ENCODE measurements at regions not wholly inside any gene's neighbourhood (a gene's known extent, or its start where the extent isn't known, plus 50 kb on each side); places are given as distances from the start of the nearest gene placed in this dataset.
A peak's percentile ranks its signal among the peaks of the same experiment; 100 is the strongest.

GRCh38 chr6:93790981-93791380, 371.6 kb upstream of the EPHA7 start:
- Histone ChIP-seq H3K27me3 (no peaks in the 10 kb centered on the region), H3K4me3 (no peak overlapping the region), H3K27ac (no peak overlapping the region), H3K4me1 (peaks cover 0 to 8% (median 3%) of the 10 kb centered on the region in 4 donors), H3K9me3 (no peaks in the 10 kb centered on the region), H3K36me3 (no peaks in the 10 kb centered on the region)
- TF ChIP-seq POLR2A (IDR thresholded peaks at IDR 0.05) (no peak), EP300 (IDR thresholded peaks at IDR 0.05) (no peak), CTCF (IDR thresholded peaks at IDR 0.05) (no peak)
- DNase-seq (ENCODE audit: low spot score in 2 of 2), result no peak
- 63 to 73% methylated on average over 1 of the region's 1 CpG for WGBS, 2 donors

- no peaks in the 10 kb centered on the region for H3K9me3 ChIP-seq
- H3K36me3 ChIP-seq, result no peaks in the 10 kb centered on the region
- peaks cover 0 to 19% (median 3%) of the 10 kb centered on the region in 4 donors for H3K4me1 ChIP-seq
- DNase-seq (ENCODE audit: low spot score in 2 of 2), result no peak
- TF ChIP-seq CTCF (IDR thresholded peaks at IDR 0.05) (no peak), POLR2A (IDR thresholded peaks at IDR 0.05) (no peak), EP300 (IDR thresholded peaks at IDR 0.05) (no peak)
- no peak overlapping the region for H3K27ac ChIP-seq
- 47 to 72% methylated on average over 2 of the region's 2 CpGs for WGBS, 2 donors
- no peaks in the 10 kb centered on the region for H3K27me3 ChIP-seq
- H3K4me3 ChIP-seq, result no peak overlapping the region
These were observed 370.2 kb upstream of the EPHA7 start for GRCh38 chr6:93789532-93789931.

- Histone ChIP-seq H3K4me3 (no peak overlapping the region), H3K27me3 (no peaks in the 10 kb centered on the region), H3K36me3 (no peaks in the 10 kb centered on the region), H3K9me3 (no peaks in the 10 kb centered on the region), H3K4me1 (peaks cover 0 to 25% (median 3%) of the 10 kb centered on the region in 4 donors), H3K27ac (no peak overlapping the region)
- no peak for DNase-seq (ENCODE audit: low spot score in 2 of 2)
- 78 to 81% methylated on average over 3 of the region's 3 CpGs for WGBS, 2 donors
- no peak for TF ChIP-seq EP300 (IDR thresholded peaks at IDR 0.05)
- TF ChIP-seq CTCF (IDR thresholded peaks at IDR 0.05), result no peak
- TF ChIP-seq POLR2A (IDR thresholded peaks at IDR 0.05), result no peak
These were observed 368.5 kb upstream of the EPHA7 start for GRCh38 chr6:93787841-93788240.

- DNase-seq (ENCODE audit: low spot score in 2 of 2), result no peak
- Histone ChIP-seq H3K27ac (peak overlapping the region in 2 of 4 donors; percentile 31 to 83), H3K4me3 (no peak overlapping the region), H3K4me1 (peaks cover 0 to 25% (median 3%) of the 10 kb centered on the region in 4 donors), H3K9me3 (no peaks in the 10 kb centered on the region), H3K36me3 (no peaks in the 10 kb centered on the region), H3K27me3 (no peaks in the 10 kb centered on the region)
- TF ChIP-seq EP300 (IDR thresholded peaks at IDR 0.05) (no peak), POLR2A (IDR thresholded peaks at IDR 0.05) (no peak), CTCF (IDR thresholded peaks at IDR 0.05) (no peak)
- 64 to 70% methylated on average over 6 of the region's 6 CpGs for WGBS, 2 donors
These were observed 367.3 kb upstream of the EPHA7 start for GRCh38 chr6:93786474-93787330.

- no peaks in the 10 kb centered on the region for H3K36me3 ChIP-seq
- H3K9me3 ChIP-seq, result no peaks in the 10 kb centered on the region
- TF ChIP-seq EP300 (IDR thresholded peaks at IDR 0.05) (no peak), POLR2A (IDR thresholded peaks at IDR 0.05) (no peak), CTCF (IDR thresholded peaks at IDR 0.05) (no peak)
- DNase-seq (ENCODE audit: low spot score in 2 of 2), result no peak
- 74 to 78% methylated on average over 3 of the region's 3 CpGs for WGBS, 2 donors
- peak overlapping the region in 2 of 4 donors; percentile 60 to 83 for H3K27ac ChIP-seq
- H3K4me3 ChIP-seq, result peak overlapping the region; percentile 14 to 39 (median 26)
- H3K4me1 ChIP-seq, result peaks cover 0 to 25% (median 3%) of the 10 kb centered on the region in 4 donors
- no peaks in the 10 kb centered on the region for H3K27me3 ChIP-seq
These were observed 366.3 kb upstream of the EPHA7 start for GRCh38 chr6:93785694-93786030.

Measured in tibial nerve (tissue), 4 donors.